K562 (cell line): ENCODE measurements at regions not wholly inside any gene's neighbourhood (a gene's known extent, or its start where the extent isn't known, plus 50 kb on each side); places are given as distances from the start of the nearest gene placed in this dataset.

Experiments
- ATAC-seq: fragments of 200-7000 bp; cut with Tn5 transposase; 3 replicates; pipeline ENCODE4 v1.9.1; 2020; ENCODE audit warnings: moderate library complexity
- BruUV-seq: library from RNA; stranded (reverse); fragments of 400-500 nt; replicated peaks from 2 replicates; lab custom pipeline; 2021; lab: Mats Ljungman, UMichigan
- CTCF ChIA-PET: fragments of 300-600 bp; formaldehyde crosslinking; extraction: SDS; loops from one replicate; lab custom pipeline; 2021; ENCODE audit warnings: low intra/inter-chr PET ratio; lab: Yijun Ruan, JAX
- POLR2A ChIA-PET: fragments of 300-600, 350-650 bp; sonication (Branson Sonifier 250); formaldehyde crosslinking; extraction: SDS; loops from one replicate; lab custom pipeline; 2021; ENCODE audit warnings: antibody characterized with exemption, inconsistent platforms; lab: Yijun Ruan, JAX
- DNase-seq, 4 experiments: peaks; one replicate each; pipeline versions ENCODE4 v3.0.0 to v3.0.0-alpha.2; 2011 to 2018; ENCODE audit warnings: low spot score in 3 of 4, mixed read lengths in 3 of 4; ENCODE audit errors: extremely low read depth in 1 of 4
- FAIRE-seq: peaks from 2 replicates; lab custom pipeline; 2011; peaks lifted over from hg19 to GRCh38; lab: Jason Lieb, UNC
- H2AFZ ChIP-seq: 2 replicates; pipeline ENCODE4 v1.6.0; 2011; ENCODE audit warnings: low read depth, low read length, control low read depth, inconsistent platforms
- H3K27ac ChIP-seq: fragments of 200-600 bp; 3 replicates; pipeline ENCODE4 v1.8.0; 2011; ENCODE audit warnings: low read depth, mild to moderate bottlenecking, control low read depth, inconsistent platforms, low read length, moderate library complexity, mixed read lengths; ENCODE audit errors: extremely low read depth
- H3K27me3 ChIP-seq, 2 experiments: fragments of 300-600 bp in 1 of 2; 2 replicates in 1 of 2; 3 replicates in 1 of 2; pipeline versions ENCODE4 v1.6.0 to v1.8.0; 2011; ENCODE audit warnings: inconsistent platforms in 2 of 2, low read length in 2 of 2, mild to moderate bottlenecking in 1 of 2, mixed read lengths in 1 of 2, moderate library complexity in 1 of 2; ENCODE audit not compliant: control insufficient read depth in 2 of 2, insufficient read depth in 2 of 2
- H3K36me3 ChIP-seq: fragments of 300-600 bp; 3 replicates; pipeline ENCODE4 v1.8.0; 2011; ENCODE audit warnings: mild to moderate bottlenecking, low read length, inconsistent platforms; ENCODE audit not compliant: control insufficient read depth, insufficient read depth
- H3K4me1 ChIP-seq, 2 experiments: fragments of 200-600 bp in 1 of 2; replicated peaks in 1 of 2; 2 replicates in 1 of 2; 3 replicates in 1 of 2; pipeline versions ENCODE4 v1.5.1 to v1.8.0; 2011; ENCODE audit warnings: inconsistent platforms in 2 of 2, low read length in 2 of 2, mild to moderate bottlenecking in 1 of 2, mixed read lengths in 1 of 2, moderate library complexity in 1 of 2; ENCODE audit not compliant: control insufficient read depth in 2 of 2, insufficient read depth in 2 of 2
- H3K4me2 ChIP-seq: 2 replicates; pipeline ENCODE4 v1.6.1; 2011; ENCODE audit warnings: low read length, control low read depth, inconsistent platforms, mixed read lengths; ENCODE audit not compliant: insufficient read depth
- H3K4me3 ChIP-seq: fragments of 200-600 bp; sonication (generic), shearing (Covaris generic); 2 replicates; pipeline ENCODE4 v1.5.1; 2016; ENCODE audit warnings: control low read depth, inconsistent platforms
- H3K79me2 ChIP-seq: fragments of 200-600 bp; 3 replicates; pipeline ENCODE4 v1.8.0; 2011; ENCODE audit warnings: low read length, inconsistent platforms; ENCODE audit not compliant: control insufficient read depth, insufficient read depth
- H3K9ac ChIP-seq, 2 experiments: 2 replicates each; pipeline versions ENCODE4 v1.6.0 to v1.6.1; 2011; ENCODE audit warnings: low read depth in 2 of 2, low read length in 2 of 2, control low read depth in 1 of 2, inconsistent platforms in 1 of 2, mild to moderate bottlenecking in 1 of 2, mixed read lengths in 1 of 2; ENCODE audit not compliant: insufficient read depth in 1 of 2
- H3K9me1 ChIP-seq: one replicate; pipeline ENCODE4 v1.6.0; 2011; ENCODE audit warnings: inconsistent platforms, mild to moderate bottlenecking, low read length, moderate library complexity; ENCODE audit not compliant: control insufficient read depth, insufficient read depth
- H3K9me3 ChIP-seq: replicated peaks from 2 replicates; pipeline ENCODE4 v1.5.1; 2011; ENCODE audit warnings: low read depth, low read length, inconsistent platforms; ENCODE audit not compliant: control insufficient read depth, insufficient read depth
- H4K20me1 ChIP-seq: replicated peaks from 2 replicates; pipeline ENCODE4 v1.6.1; 2011; ENCODE audit warnings: low read length, inconsistent platforms, mixed read lengths; ENCODE audit not compliant: control insufficient read depth, insufficient read depth
- ARID1B ChIP-seq: fragments of 450-650 bp; IDR thresholded peaks from 2 replicates; pipeline ENCODE4 v1.6.1; 2016; ENCODE audit warnings: antibody characterized with exemption, mild to moderate bottlenecking, inconsistent platforms
- ERF ChIP-seq: fragments of 450-650 bp; formaldehyde crosslinking; IDR thresholded peaks from 2 replicates; pipeline ENCODE4 v1.4.0; 2020; ENCODE audit warnings: mild to moderate bottlenecking, mixed read lengths
- GATAD2B ChIP-seq: fragments of 450-650 bp; IDR thresholded peaks from 2 replicates; pipeline ENCODE4 v1.6.1; 2017; ENCODE audit warnings: mild to moderate bottlenecking, borderline replicate concordance
- HNRNPH1 ChIP-seq: fragments of 200-400 bp; formaldehyde crosslinking; optimal IDR thresholded peaks from 2 replicates; pipeline ENCODE3; 2017; ENCODE audit warnings: low read depth, mild to moderate bottlenecking, low read length, moderate library complexity
- LEF1 ChIP-seq: fragments of 450-650 bp; IDR thresholded peaks from 2 replicates; pipeline ENCODE4 v1.6.1; 2016; ENCODE audit warnings: mild to moderate bottlenecking
- NFIX ChIP-seq: fragments of 250-450 bp; sonication (Bioruptor Pico); IDR thresholded peaks from 2 replicates; pipeline ENCODE4 v1.4.0; 2020; ENCODE audit warnings: low read depth, mild to moderate bottlenecking, moderate library complexity
- RB1 ChIP-seq: fragments of 450-650 bp; IDR thresholded peaks from 2 replicates; pipeline ENCODE4 v1.6.1; 2017; ENCODE audit warnings: low read depth, mild to moderate bottlenecking
- RBFOX2 ChIP-seq: fragments of 200-400 bp; formaldehyde crosslinking; IDR thresholded peaks from 2 replicates; pipeline ENCODE4 v1.6.1; 2017; ENCODE audit warnings: low read depth, mild to moderate bottlenecking, low read length, moderate library complexity
- RBM15 ChIP-seq: fragments of 200-400 bp; formaldehyde crosslinking; IDR thresholded peaks from 2 replicates; pipeline ENCODE4 v1.6.1; 2018; ENCODE audit warnings: mild to moderate bottlenecking, low read length, moderate library complexity; ENCODE audit not compliant: insufficient read depth
- RHOXF2B ChIP-seq: fragments of 250-450 bp; sonication (Bioruptor Pico); conservative IDR thresholded peaks from 2 replicates; pipeline ENCODE4 v1.5.1; 2021
- SREBF2 ChIP-seq: sonication (generic); formaldehyde crosslinking; IDR thresholded peaks from 2 replicates; pipeline ENCODE4 v1.4.0; 2020; ENCODE audit warnings: mild to moderate bottlenecking, missing genetic modification reagents
- SRSF1 ChIP-seq: fragments of 200-400 bp; formaldehyde crosslinking; IDR thresholded peaks from 2 replicates; pipeline ENCODE4 v1.6.1; 2017; ENCODE audit warnings: mild to moderate bottlenecking, low read depth, low read length, moderate library complexity
- TEAD2 ChIP-seq: fragments of 450-650 bp; IDR thresholded peaks from 2 replicates; pipeline ENCODE4 v1.6.1; 2016; ENCODE audit warnings: missing genetic modification characterization, control low read depth, missing compliant biosample characterization
- ZBTB34 ChIP-seq: fragments of 250-450 bp; sonication (Bioruptor Pico); IDR thresholded peaks from 2 replicates; pipeline ENCODE4 v1.8.0; 2021; ENCODE audit warnings: mild to moderate bottlenecking, moderate library complexity
- ZC3H11A ChIP-seq: IDR thresholded peaks from 2 replicates; pipeline ENCODE4 v1.6.1; 2012; ENCODE audit warnings: low read depth, low read length, improper control_type of control experiment
- ZNF324 ChIP-seq: fragments of 250-450 bp; sonication (Bioruptor Pico); IDR thresholded peaks from 2 replicates; pipeline ENCODE4 v1.4.0; 2020; ENCODE audit warnings: mild to moderate bottlenecking
- WGBS: fragments of 100-300 bp; shearing (Covaris generic); methylation state at CpG from one replicate; pipeline ENCODE4 v1.1.6; 2016; ENCODE audit warnings: low coverage, mixed read lengths; ENCODE audit not compliant: insufficient coverage; ENCODE audit errors: missing lambda C conversion rate; 5-methylcytosine and 5-hydroxymethylcytosine counted together
- in situ Hi-C: fragments of 300-500 bp; cut with MboI; formaldehyde crosslinking; loops from 4 replicates; pipeline ENCODE4 v1.15.0; 2018; ENCODE audit warnings: inconsistent platforms, mixed read lengths
- intact Hi-C: fragments of 100-400 bp; cut with micrococcal nuclease; formaldehyde crosslinking; loops from 2 replicates; pipeline ENCODE4 v1.14.2; 2022
- TF ChIP-seq, protein P1 (sequence below): fragments of 450-650 bp; formaldehyde crosslinking; IDR thresholded peaks from 2 replicates; pipeline ENCODE4 v1.4.0; 2022; ENCODE audit warnings: missing genetic modification characterization
- TF ChIP-seq, protein P2 (sequence below): fragments of 200-800 bp; sonication (Bioruptor generic); IDR thresholded peaks from 2 replicates; pipeline ENCODE4 v1.6.1; 2017; ENCODE audit warnings: missing genetic modification characterization, missing compliant biosample characterization
- TF ChIP-seq, protein P3 (sequence below): sonication (generic); formaldehyde crosslinking; IDR thresholded peaks from 2 replicates; pipeline ENCODE4 v1.8.0; 2022; ENCODE audit warnings: mild to moderate bottlenecking, missing genetic modification reagents

DNA sequence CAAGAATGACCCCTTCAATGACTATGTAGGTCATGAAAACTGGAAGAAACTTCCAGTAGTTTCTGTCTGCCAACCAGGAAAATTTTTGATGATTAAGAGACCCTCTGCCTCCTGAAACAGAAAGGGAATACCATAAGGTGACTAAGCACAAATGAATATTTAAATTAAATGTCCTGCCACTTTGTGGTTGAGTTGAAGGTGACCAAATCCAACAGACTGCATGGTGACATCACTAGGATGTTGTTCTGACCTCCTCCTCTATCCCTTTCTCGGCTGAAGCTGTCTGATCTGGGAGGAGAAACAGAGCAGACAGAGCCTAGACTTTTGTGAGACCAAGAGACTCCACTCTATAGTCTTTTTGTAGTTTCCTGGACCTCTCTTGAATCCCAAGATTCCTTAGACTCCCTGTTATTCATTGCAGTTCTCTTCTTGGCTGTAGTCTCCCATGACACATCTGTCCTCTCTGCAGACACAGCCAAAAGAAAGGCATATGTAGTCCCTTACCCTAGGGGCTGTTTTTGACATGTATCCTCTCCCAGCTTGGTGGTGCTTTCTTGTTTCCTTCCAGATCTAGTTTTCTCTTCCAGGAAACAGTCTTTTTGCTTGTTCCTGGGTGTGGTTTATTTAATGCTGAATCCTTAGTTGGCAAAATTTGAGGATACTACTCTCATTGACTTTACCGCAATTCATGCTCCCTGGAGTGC is 55.2 kb upstream of the UBE3A start:
- Histone ChIP-seq H3K27me3 (no peaks in the 10 kb centered on the region), H3K9ac (no peak overlapping the region), H3K36me3 (no peaks in the 10 kb centered on the region), H3K4me3 (no peak overlapping the region), H3K79me2 (no peaks in the 10 kb centered on the region), H3K9me3 (no peaks in the 10 kb centered on the region), H3K4me2 (no peak overlapping the region), H3K4me1 (no peaks in the 10 kb centered on the region), H4K20me1 (no peaks in the 10 kb centered on the region), H3K9me1 (no peaks in the 10 kb centered on the region), H3K27ac (no peak overlapping the region), H2AFZ (no peak overlapping the region)
- DNase-seq = no peak
- ChIA-PET CTCF (no interaction called here), POLR2A (no interaction called here)
- no TSS peak for BruUV-seq
- WGBS = 8% methylated on average over 2 of the region's 2 CpGs
- intact Hi-C loops (no loop called here), in situ Hi-C loops (no loop called here)
- no peak for ATAC-seq
- no peak for FAIRE-seq
- TF ChIP-seq, protein P1, sequence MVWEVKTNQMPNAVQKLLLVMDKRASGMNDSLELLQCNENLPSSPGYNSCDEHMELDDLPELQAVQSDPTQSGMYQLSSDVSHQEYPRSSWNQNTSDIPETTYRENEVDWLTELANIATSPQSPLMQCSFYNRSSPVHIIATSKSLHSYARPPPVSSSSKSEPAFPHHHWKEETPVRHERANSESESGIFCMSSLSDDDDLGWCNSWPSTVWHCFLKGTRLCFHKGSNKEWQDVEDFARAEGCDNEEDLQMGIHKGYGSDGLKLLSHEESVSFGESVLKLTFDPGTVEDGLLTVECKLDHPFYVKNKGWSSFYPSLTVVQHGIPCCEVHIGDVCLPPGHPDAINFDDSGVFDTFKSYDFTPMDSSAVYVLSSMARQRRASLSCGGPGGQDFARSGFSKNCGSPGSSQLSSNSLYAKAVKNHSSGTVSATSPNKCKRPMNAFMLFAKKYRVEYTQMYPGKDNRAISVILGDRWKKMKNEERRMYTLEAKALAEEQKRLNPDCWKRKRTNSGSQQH (CRISPR knock-in tag) = no peak
- TF ChIP-seq GATAD2B (no peak), LEF1 (no peak), ZNF324 (CRISPR knock-in tag) (no peak), RBFOX2 (no peak), ZBTB34 (no peak), TEAD2 (tag) (no peak), HNRNPH1 (no peak), RB1 (no peak), RBM15 (no peak), ARID1B (no peak), RHOXF2B (CRISPR knock-in tag) (no peak), SRSF1 (no peak), SREBF2 (CRISPR knock-in tag) (no peak), ERF (CRISPR knock-in tag) (no peak), ZC3H11A (no peak), NFIX (no peak)
- TF ChIP-seq, protein P2, sequence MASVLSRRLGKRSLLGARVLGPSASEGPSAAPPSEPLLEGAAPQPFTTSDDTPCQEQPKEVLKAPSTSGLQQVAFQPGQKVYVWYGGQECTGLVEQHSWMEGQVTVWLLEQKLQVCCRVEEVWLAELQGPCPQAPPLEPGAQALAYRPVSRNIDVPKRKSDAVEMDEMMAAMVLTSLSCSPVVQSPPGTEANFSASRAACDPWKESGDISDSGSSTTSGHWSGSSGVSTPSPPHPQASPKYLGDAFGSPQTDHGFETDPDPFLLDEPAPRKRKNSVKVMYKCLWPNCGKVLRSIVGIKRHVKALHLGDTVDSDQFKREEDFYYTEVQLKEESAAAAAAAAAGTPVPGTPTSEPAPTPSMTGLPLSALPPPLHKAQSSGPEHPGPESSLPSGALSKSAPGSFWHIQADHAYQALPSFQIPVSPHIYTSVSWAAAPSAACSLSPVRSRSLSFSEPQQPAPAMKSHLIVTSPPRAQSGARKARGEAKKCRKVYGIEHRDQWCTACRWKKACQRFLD (CRISPR knock-in tag) = no peak
- TF ChIP-seq, protein P3, sequence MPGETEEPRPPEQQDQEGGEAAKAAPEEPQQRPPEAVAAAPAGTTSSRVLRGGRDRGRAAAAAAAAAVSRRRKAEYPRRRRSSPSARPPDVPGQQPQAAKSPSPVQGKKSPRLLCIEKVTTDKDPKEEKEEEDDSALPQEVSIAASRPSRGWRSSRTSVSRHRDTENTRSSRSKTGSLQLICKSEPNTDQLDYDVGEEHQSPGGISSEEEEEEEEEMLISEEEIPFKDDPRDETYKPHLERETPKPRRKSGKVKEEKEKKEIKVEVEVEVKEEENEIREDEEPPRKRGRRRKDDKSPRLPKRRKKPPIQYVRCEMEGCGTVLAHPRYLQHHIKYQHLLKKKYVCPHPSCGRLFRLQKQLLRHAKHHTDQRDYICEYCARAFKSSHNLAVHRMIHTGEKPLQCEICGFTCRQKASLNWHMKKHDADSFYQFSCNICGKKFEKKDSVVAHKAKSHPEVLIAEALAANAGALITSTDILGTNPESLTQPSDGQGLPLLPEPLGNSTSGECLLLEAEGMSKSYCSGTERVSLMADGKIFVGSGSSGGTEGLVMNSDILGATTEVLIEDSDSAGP = no peak
